Natural killer cell (primary cell): ENCODE measurements at regions not wholly inside any gene's neighbourhood (a gene's known extent, or its start where the extent isn't known, plus 50 kb on each side); places are given as distances from the start of the nearest gene placed in this dataset.

Experiments used
- ATAC-seq, 3 donors: fragments of 150-1000 bp in 2 of 3; fragments of 200-7000 bp in 1 of 3; cut with Tn5 transposase; 1 replicate in 1 of 3; 2 replicates in 2 of 3; pipeline ENCODE4 v1.10.0; 2021; ENCODE audit warnings: mild to moderate bottlenecking in 2 of 3, moderate library complexity in 2 of 3
- DNase-seq, 2 donors: peaks; one replicate each; pipeline versions ENCODE4 v3.0.0 to v3.0.0-alpha.2; 2013 to 2021; ENCODE audit warnings: mixed read lengths in 1 of 2
- H3K27ac ChIP-seq: one replicate; pipeline ENCODE4 v1.5.1; 2013; ENCODE audit warnings: mild to moderate bottlenecking, low read length
- H3K27me3 ChIP-seq: one replicate; pipeline ENCODE4 v1.6.1; 2013; ENCODE audit warnings: low read length; ENCODE audit not compliant: control insufficient read depth, insufficient read depth
- H3K36me3 ChIP-seq: one replicate; pipeline ENCODE4 v1.6.1; 2013; ENCODE audit warnings: low read length; ENCODE audit not compliant: control insufficient read depth, insufficient read depth
- H3K4me1 ChIP-seq: one replicate; pipeline ENCODE4 v1.6.1; 2013; ENCODE audit warnings: low read length; ENCODE audit not compliant: control insufficient read depth, insufficient read depth
- H3K4me3 ChIP-seq: one replicate; pipeline ENCODE4 v1.5.1; 2013; ENCODE audit warnings: low read length
- H3K9me3 ChIP-seq: one replicate; pipeline ENCODE4 v1.6.1; 2013; ENCODE audit warnings: low read length; ENCODE audit not compliant: control insufficient read depth, insufficient read depth
- H3K27ac Mint-ChIP-seq, 2 donors: one replicate each; pipeline ENCODE4 v1.8.0; 2022; ENCODE audit warnings: mild to moderate bottlenecking in 2 of 2, mixed read lengths in 2 of 2, moderate library complexity in 1 of 2
- H3K27me3 Mint-ChIP-seq, 2 donors: one replicate each; pipeline ENCODE4 v1.8.0; 2022; ENCODE audit warnings: low read depth in 2 of 2, mixed read lengths in 2 of 2
- H3K36me3 Mint-ChIP-seq: one replicate; pipeline ENCODE4 v1.8.0; 2022; ENCODE audit warnings: mixed read lengths
- H3K4me1 Mint-ChIP-seq, 2 donors: one replicate each; pipeline ENCODE4 v1.8.0; 2022; ENCODE audit warnings: mixed read lengths in 2 of 2
- H3K4me3 Mint-ChIP-seq: one replicate; pipeline ENCODE4 v1.8.0; 2022; ENCODE audit warnings: mild to moderate bottlenecking, moderate library complexity, mixed read lengths
- H3K9me3 Mint-ChIP-seq, 2 donors: one replicate each; pipeline ENCODE4 v1.8.0; 2022; ENCODE audit warnings: mixed read lengths in 2 of 2
- whole genome bisulfite sequencing: methylation state at CpG from one replicate; pipeline ENCODE4 v1.1.7; 2013; ENCODE audit warnings: missing lambda C conversion rate; ENCODE audit not compliant: insufficient coverage; 5-methylcytosine and 5-hydroxymethylcytosine counted together
- intact Hi-C: fragments of 100-400 bp; cut with micrococcal nuclease; formaldehyde crosslinking; loops from one replicate; pipeline ENCODE4 v1.14.2; 2022
- TF ChIP-seq, protein P1 (sequence below): fragments of 200-600 bp; IDR thresholded peaks from one replicate; pipeline ENCODE4 v1.8.0; 2022; ENCODE audit warnings: antibody characterized with exemption

DNA sequence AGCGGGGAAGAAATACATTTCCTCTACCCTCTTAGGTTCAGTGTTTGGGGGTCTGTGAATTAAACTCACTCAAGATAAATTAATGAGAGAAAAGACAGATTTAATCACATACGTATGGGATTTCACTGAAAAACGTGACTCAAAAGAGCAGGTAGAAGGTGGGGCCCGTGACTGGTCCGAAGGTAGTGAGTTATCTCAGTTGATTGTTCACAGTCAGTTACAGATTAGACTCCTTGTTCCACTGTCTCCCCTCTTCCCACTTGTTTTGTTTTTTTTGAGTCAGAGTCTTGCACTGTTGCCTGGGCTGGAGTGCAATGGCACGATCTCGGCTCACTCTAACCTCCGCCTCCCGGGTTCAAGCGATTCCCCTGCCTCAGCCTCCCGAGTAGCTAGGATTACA, 301.2 kb downstream of the SEC14L1 start:
- 84% methylated on average over 9 of the region's 11 CpGs for WGBS

DNA sequence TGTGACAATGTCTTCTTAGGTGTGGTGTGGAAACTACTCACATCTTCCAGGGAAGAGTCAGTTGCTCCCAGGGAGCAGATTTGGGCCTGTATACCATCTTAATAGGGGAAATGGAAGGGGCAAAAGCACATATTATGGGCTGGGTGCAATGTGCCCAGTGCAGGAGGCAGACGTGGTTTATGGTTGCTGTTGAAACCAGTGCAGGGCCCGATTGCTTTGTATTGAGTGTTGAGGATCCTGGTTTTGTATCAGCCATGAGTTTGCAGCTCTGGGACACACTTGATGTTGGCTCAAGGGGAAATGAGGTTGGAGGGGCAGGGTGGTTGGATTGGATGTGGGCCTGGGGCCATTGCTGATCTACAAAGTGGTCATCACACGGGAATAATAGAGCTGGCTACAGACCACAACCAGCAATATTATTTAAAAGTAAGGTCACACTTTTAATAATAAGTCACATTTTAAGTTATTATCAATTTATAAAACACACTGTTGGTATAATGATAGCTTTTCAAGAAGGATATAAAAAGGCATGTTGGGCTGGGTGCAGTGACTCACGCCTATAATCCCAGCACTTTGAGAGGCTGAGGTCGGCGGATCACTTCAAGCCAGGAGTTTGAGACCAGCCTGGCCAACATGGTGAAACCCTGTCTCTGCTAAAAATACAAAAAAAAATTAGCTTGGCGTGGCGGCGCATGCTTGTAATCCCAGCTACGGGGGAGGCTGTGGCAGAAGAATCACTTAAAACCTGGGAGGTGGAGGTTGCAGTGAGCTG, 302.4 kb downstream of the SEC14L1 start:
- 75% methylated on average over 9 of the region's 10 CpGs for WGBS
- Histone ChIP-seq H3K9me3 (no peaks in the 10 kb centered on the region), H3K4me3 (no peak overlapping the region), H3K27ac (peak overlapping the region; percentile 90), H3K4me1 (peaks cover 100% of the 10 kb centered on the region), H3K27me3 (no peaks in the 10 kb centered on the region), H3K36me3 (peaks cover 3% of the 10 kb centered on the region)
- H3K36me3 Mint-ChIP-seq, result no peaks in the 10 kb centered on the region
- H3K27ac Mint-ChIP-seq, result peak overlapping the region; percentile 86
- H3K27me3 Mint-ChIP-seq, result no peaks in the 10 kb centered on the region
- peaks cover 80 to 92% of the 10 kb centered on the region in 2 donors for H3K4me1 Mint-ChIP-seq
- no peaks in the 10 kb centered on the region for H3K9me3 Mint-ChIP-seq
- ATAC-seq (no peak), DNase-seq (peak in 1 of 2 donors; percentile 31)
- peak overlapping the region; percentile 67 for H3K4me3 Mint-ChIP-seq
- intact Hi-C loops, result loop anchor here (10.0 kb wide), 1 partner anchor 442 kb away; no protein-coding TSS in a partner anchor
- TF ChIP-seq, protein P1, sequence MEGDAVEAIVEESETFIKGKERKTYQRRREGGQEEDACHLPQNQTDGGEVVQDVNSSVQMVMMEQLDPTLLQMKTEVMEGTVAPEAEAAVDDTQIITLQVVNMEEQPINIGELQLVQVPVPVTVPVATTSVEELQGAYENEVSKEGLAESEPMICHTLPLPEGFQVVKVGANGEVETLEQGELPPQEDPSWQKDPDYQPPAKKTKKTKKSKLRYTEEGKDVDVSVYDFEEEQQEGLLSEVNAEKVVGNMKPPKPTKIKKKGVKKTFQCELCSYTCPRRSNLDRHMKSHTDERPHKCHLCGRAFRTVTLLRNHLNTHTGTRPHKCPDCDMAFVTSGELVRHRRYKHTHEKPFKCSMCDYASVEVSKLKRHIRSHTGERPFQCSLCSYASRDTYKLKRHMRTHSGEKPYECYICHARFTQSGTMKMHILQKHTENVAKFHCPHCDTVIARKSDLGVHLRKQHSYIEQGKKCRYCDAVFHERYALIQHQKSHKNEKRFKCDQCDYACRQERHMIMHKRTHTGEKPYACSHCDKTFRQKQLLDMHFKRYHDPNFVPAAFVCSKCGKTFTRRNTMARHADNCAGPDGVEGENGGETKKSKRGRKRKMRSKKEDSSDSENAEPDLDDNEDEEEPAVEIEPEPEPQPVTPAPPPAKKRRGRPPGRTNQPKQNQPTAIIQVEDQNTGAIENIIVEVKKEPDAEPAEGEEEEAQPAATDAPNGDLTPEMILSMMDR, result no peak

More for the DNA sequence above, 301.2 kb downstream of the SEC14L1 start:
- H3K27ac Mint-ChIP-seq, result peak overlapping the region; percentile 86
- DNase-seq, result no peak
- Histone ChIP-seq H3K4me3 (no peak overlapping the region), H3K36me3 (no peaks in the 10 kb centered on the region), H3K27ac (peak overlapping the region; percentile 91), H3K27me3 (no peaks in the 10 kb centered on the region), H3K9me3 (no peaks in the 10 kb centered on the region), H3K4me1 (peaks cover 100% of the 10 kb centered on the region)
- H3K36me3 Mint-ChIP-seq, result no peaks in the 10 kb centered on the region
- TF ChIP-seq, protein P1, result no peak
- no peak for ATAC-seq
- peaks cover 81 to 97% of the 10 kb centered on the region in 2 donors for H3K4me1 Mint-ChIP-seq
- H3K4me3 Mint-ChIP-seq, result peak overlapping the region; percentile 82
- H3K9me3 Mint-ChIP-seq, result no peaks in the 10 kb centered on the region
- intact Hi-C loops, result loop anchor here (2.0 to 10.0 kb wide), 2 partner anchors 109 to 443 kb away; no protein-coding TSS in a partner anchor
- H3K27me3 Mint-ChIP-seq, result no peaks in the 10 kb centered on the region

DNA sequence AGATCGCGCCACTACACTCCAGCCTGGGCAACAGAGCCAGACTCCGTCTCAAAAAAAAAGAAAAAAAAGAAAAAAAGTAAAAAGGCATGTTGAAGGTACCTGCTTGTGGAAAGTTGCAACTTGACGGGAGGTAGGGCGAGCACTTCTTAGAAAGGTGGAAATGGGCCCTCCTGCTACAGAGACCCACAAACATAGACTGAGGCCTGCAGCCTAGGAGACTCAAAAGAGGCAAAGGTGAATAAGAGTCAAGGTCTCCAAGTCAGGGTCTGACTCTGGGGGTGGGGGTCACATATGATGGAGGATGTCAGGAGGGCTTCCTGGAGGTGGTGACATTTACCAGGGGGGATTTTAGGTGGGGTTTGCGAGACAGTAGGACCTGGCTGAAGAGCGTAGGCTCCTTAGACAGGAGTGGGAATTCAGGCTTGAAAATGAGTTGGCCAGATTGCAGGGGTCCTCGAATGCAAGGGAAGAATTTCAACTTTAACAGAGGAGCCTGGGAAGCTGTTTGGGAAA, 303.0 kb downstream of the SEC14L1 start:
- DNase-seq (peak in 1 of 2 donors; percentile 44), ATAC-seq (no peak)
- Mint-ChIP-seq H3K9me3 (no peaks in the 10 kb centered on the region), H3K36me3 (no peaks in the 10 kb centered on the region), H3K4me3 (peak overlapping the region; percentile 67), H3K4me1 (peaks cover 73 to 87% of the 10 kb centered on the region in 2 donors), H3K27me3 (no peaks in the 10 kb centered on the region), H3K27ac (peak overlapping the region; percentile 86)
- Histone ChIP-seq H3K27me3 (no peaks in the 10 kb centered on the region), H3K4me1 (peaks cover 98% of the 10 kb centered on the region), H3K36me3 (peaks cover 3% of the 10 kb centered on the region), H3K9me3 (no peaks in the 10 kb centered on the region), H3K4me3 (no peak overlapping the region), H3K27ac (peak overlapping the region; percentile 90)
- intact Hi-C loops, result loop anchor here (2.0 to 10.0 kb wide), 4 partner anchors 15 to 441 kb away; no protein-coding TSS in a partner anchor
- TF ChIP-seq, protein P1, result no peak
- WGBS, result 88% methylated on average over 8 of the region's 8 CpGs
